ENCODE measurements at regions not wholly inside any gene's neighbourhood (a gene's known extent, or its start where the extent isn't known, plus 50 kb on each side); places are given as distances from the start of the nearest gene placed in this dataset.

GRCh38 chr2:240305369-240305962 lies 130.0 kb upstream of the GPC1 start:
- TF ChIP-seq POLR2A (IDR thresholded peaks at IDR 0.05) (no peak), CTCF (IDR thresholded peaks at IDR 0.05) (no peak)
